Activated CD4-positive, CD25-positive, alpha-beta regulatory T cell treated with anti-CD3 and anti-CD28 coated beads, Interleukin-2, amount 50 U/mL, for 24 hours (primary cell): ENCODE measurements at regions not wholly inside any gene's neighbourhood (a gene's known extent, or its start where the extent isn't known, plus 50 kb on each side); places are given as distances from the start of the nearest gene placed in this dataset.
"Not testable (repeated sequence)": the region's sequence is repeated elsewhere in the genome, so short reads cannot be mapped to it uniquely, and the experiment has no call there.

ENCODE experiments used
- ATAC-seq, 2 donors: fragments of 150-1000 bp; cut with Tn5 transposase; one replicate each; pipeline ENCODE4 v1.10.0; 2021; ENCODE audit warnings: mild to moderate bottlenecking in 1 of 2, moderate library complexity in 1 of 2

- ATAC-seq: no peak
These were observed 921.8 kb upstream of the GJE1 start for GRCh38 chr6:141210901-141211300.

GRCh38 chr6:141209890-141210289, 922.8 kb upstream of the GJE1 start:
- ATAC-seq: no peak

GRCh38 chr6:141208101-141208500, 924.6 kb upstream of the GJE1 start:
- no peak for ATAC-seq

- no peak for ATAC-seq
These were observed 928.7 kb upstream of the GJE1 start for GRCh38 chr6:141203902-141204575.

GRCh38 chr6:141202626-141203025, 930.1 kb upstream of the GJE1 start:
- ATAC-seq: no peak

- ATAC-seq: no peak
These were observed 933.7 kb upstream of the GJE1 start for GRCh38 chr6:141199074-141199473.

- ATAC-seq: no peak
These were observed 937.4 kb upstream of the GJE1 start for GRCh38 chr6:141195251-141195832.

GRCh38 chr6:141183368-141183767, 949.4 kb upstream of the GJE1 start:
- no peak for ATAC-seq

- ATAC-seq: not testable (repeated sequence)
These were observed 957.3 kb upstream of the GJE1 start for GRCh38 chr6:141175458-141175857.

GRCh38 chr6:141174932-141175331, 957.8 kb upstream of the GJE1 start:
- ATAC-seq: no peak

- no peak for ATAC-seq
These were observed 959.2 kb upstream of the GJE1 start for GRCh38 chr6:141173529-141173928.

- ATAC-seq: no peak
These were observed 963.3 kb upstream of the GJE1 start for GRCh38 chr6:141169419-141169818.

GRCh38 chr6:141167945-141168344, 964.8 kb upstream of the GJE1 start:
- no peak for ATAC-seq

- no peak for ATAC-seq
These were observed 967.6 kb upstream of the GJE1 start for GRCh38 chr6:141165002-141165665.

- no peak for ATAC-seq
These were observed 968.5 kb upstream of the GJE1 start for GRCh38 chr6:141164042-141164743.

GRCh38 chr6:141163107-141163506, 969.6 kb upstream of the GJE1 start:
- no peak for ATAC-seq

GRCh38 chr6:141158740-141159139, 974.0 kb upstream of the GJE1 start:
- ATAC-seq: no peak

- peak; percentile 89 to 94 for ATAC-seq
These were observed 979.2 kb upstream of the GJE1 start for GRCh38 chr6:141153563-141153962.

- ATAC-seq: no peak
These were observed 979.8 kb upstream of the GJE1 start for GRCh38 chr6:141152951-141153350.

- ATAC-seq: no peak
These were observed 980.9 kb upstream of the GJE1 start for GRCh38 chr6:141151710-141152417.

GRCh38 chr6:141141870-141142269, 990.9 kb upstream of the GJE1 start:
- ATAC-seq: no peak

- ATAC-seq: no peak
These were observed 991.8 kb upstream of the GJE1 start for GRCh38 chr6:141140905-141141304.

- ATAC-seq: no peak
These were observed 993.3 kb upstream of the GJE1 start for GRCh38 chr6:141139461-141139860.
